ENCODE measurements at regions not wholly inside any gene's neighbourhood (a gene's known extent, or its start where the extent isn't known, plus 50 kb on each side); places are given as distances from the start of the nearest gene placed in this dataset.

DNA sequence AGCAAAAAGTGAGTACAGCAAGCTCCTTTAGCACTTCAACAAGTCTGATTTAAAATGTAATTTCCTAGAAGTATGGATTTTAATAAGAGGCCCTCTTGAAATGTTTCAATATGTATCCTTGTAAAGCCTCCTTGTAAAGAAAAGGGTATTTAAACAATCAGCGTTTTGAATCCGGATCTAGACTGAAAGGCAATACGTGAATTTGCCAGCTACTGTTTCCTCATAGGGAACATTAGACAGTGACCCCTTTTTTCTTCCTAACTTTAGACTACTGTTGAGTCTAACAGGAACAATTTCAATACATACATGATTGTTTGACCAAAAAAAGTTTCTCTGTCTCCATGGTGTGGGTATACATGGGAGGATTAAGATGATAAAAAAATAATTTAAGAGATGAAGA is 395.0 kb downstream of the TFAP2A start:
- Mint-ChIP-seq H3K9me3 (no peaks in the 10 kb centered on the region), H3K4me3 (no peak overlapping the region), H3K27ac (no peak overlapping the region), H3K27me3 (ENCODE audit: insufficient read depth) (peaks cover 4% of the 10 kb centered on the region), H3K36me3 (ENCODE audit: low read depth) (no peaks in the 10 kb centered on the region), H3K4me1 (no peaks in the 10 kb centered on the region)
- Histone ChIP-seq H3K4me3 (ENCODE audit: low read length) (no peak overlapping the region), H3K27me3 (ENCODE audit: control insufficient read depth, insufficient read depth, low read length, poor library complexity, severe bottlenecking) (no peaks in the 10 kb centered on the region), H3K27ac (ENCODE audit: low read depth, low read length) (no peak overlapping the region), H3K9me3 (ENCODE audit: control insufficient read depth, low read length) (no peaks in the 10 kb centered on the region), H3K36me3 (ENCODE audit: control insufficient read depth, insufficient read depth, low read length) (no peaks in the 10 kb centered on the region), H3K9ac (ENCODE audit: extremely low read depth, low read length, poor library complexity, severe bottlenecking) (no peak overlapping the region), H3K4me1 (ENCODE audit: control insufficient read depth, insufficient read depth, low read length) (no peaks in the 10 kb centered on the region)
- WGBS, 2 experiments (ENCODE audit: insufficient coverage in 1 of 2, insufficient read length in 1 of 2) = 93 to 95% methylated on average over 3 of the region's 3 CpGs
- DNase-seq = no peak
- no peak for TF ChIP-seq CTCF (conservative IDR thresholded peaks at IDR 0.05)

DNA sequence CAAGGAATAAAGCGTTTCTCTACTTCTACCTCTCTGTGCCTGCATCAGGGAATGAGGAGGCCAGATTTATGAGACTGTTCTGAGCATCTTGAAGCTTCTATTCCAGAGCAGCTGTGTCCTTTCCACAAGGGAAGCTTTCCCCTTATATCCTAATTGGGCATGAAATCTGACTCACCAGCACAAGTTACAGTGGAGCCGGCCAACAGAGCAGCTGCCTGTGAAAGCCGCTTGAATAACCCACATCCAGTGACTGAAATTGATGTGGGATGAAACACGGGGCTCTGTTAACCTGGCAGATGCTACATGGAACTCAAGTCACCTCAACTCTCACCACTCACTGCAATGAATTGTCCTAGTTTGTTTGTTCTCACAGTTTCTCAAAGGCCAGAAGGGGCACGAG is 400.3 kb downstream of the TFAP2A start:
- Histone ChIP-seq H3K27me3 (ENCODE audit: control insufficient read depth, insufficient read depth, low read length, poor library complexity, severe bottlenecking) (no peaks in the 10 kb centered on the region), H3K4me3 (ENCODE audit: low read length) (no peak overlapping the region), H3K36me3 (ENCODE audit: control insufficient read depth, insufficient read depth, low read length) (no peaks in the 10 kb centered on the region), H3K4me1 (ENCODE audit: control insufficient read depth, insufficient read depth, low read length) (no peaks in the 10 kb centered on the region), H3K9me3 (ENCODE audit: control insufficient read depth, low read length) (peaks cover 9% of the 10 kb centered on the region), H3K27ac (ENCODE audit: low read depth, low read length) (no peak overlapping the region), H3K9ac (ENCODE audit: extremely low read depth, low read length, poor library complexity, severe bottlenecking) (no peak overlapping the region)
- 90 to 92% methylated on average over 3 to 5 of the region's 5 CpGs for WGBS, 2 experiments (ENCODE audit: insufficient coverage in 1 of 2, insufficient read length in 1 of 2)
- DNase-seq = no peak
- H3K27ac Mint-ChIP-seq = no peak overlapping the region
- no peak for TF ChIP-seq CTCF (conservative IDR thresholded peaks at IDR 0.05)
- no peak overlapping the region for H3K4me3 Mint-ChIP-seq
- no peaks in the 10 kb centered on the region for H3K4me1 Mint-ChIP-seq
- peaks cover 2% of the 10 kb centered on the region for H3K27me3 Mint-ChIP-seq (ENCODE audit: insufficient read depth)
- H3K36me3 Mint-ChIP-seq (ENCODE audit: low read depth) = no peaks in the 10 kb centered on the region
- peaks cover 5% of the 10 kb centered on the region for H3K9me3 Mint-ChIP-seq

DNA sequence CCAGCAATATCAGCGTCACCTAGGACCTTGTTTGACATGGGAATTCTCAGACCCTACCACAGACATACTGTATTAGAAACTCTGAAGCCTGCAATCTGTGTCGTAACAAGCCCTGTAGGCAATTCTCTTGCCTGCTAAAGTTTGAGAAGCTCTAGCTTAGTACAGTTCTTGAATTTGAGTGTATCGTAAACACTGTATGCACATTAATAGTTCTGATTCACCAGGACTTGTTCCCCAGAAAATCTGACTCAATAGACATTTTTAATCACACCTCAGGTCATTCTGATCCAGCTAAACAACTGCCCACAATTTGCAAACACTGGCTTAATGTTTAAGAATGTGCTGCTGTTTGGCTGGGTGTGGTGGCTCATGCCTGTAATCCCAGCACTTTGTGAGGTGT is 414.3 kb downstream of the TFAP2A start:
- no peak for DNase-seq
- 91 to 100% methylated on average over 3 of the region's 3 CpGs for WGBS, 2 experiments (ENCODE audit: insufficient coverage in 1 of 2, insufficient read length in 1 of 2)

More for the DNA sequence above, 414.3 kb downstream of the TFAP2A start:
- no peak for TF ChIP-seq CTCF (conservative IDR thresholded peaks at IDR 0.05)
- H3K4me1 ChIP-seq (ENCODE audit: control insufficient read depth, insufficient read depth, low read length) = no peaks in the 10 kb centered on the region
- no peak overlapping the region for H3K4me3 ChIP-seq (ENCODE audit: low read length)
- Mint-ChIP-seq H3K36me3 (ENCODE audit: low read depth) (no peaks in the 10 kb centered on the region), H3K27me3 (ENCODE audit: insufficient read depth) (no peaks in the 10 kb centered on the region), H3K27ac (no peak overlapping the region), H3K9me3 (no peaks in the 10 kb centered on the region), H3K4me3 (no peak overlapping the region), H3K4me1 (no peaks in the 10 kb centered on the region)
- no peaks in the 10 kb centered on the region for H3K27me3 ChIP-seq (ENCODE audit: control insufficient read depth, insufficient read depth, low read length, poor library complexity, severe bottlenecking)
- no peaks in the 10 kb centered on the region for H3K9me3 ChIP-seq (ENCODE audit: control insufficient read depth, low read length)
- no peaks in the 10 kb centered on the region for H3K36me3 ChIP-seq (ENCODE audit: control insufficient read depth, insufficient read depth, low read length)
- H3K9ac ChIP-seq (ENCODE audit: extremely low read depth, low read length, poor library complexity, severe bottlenecking) = no peak overlapping the region
- no peak overlapping the region for H3K27ac ChIP-seq (ENCODE audit: low read depth, low read length)

Measured in endodermal cell (in vitro differentiated cells).